Ovary (tissue), 3 donors: ENCODE measurements at regions not wholly inside any gene's neighbourhood (a gene's known extent, or its start where the extent isn't known, plus 50 kb on each side); places are given as distances from the start of the nearest gene placed in this dataset.
"Not testable (repeated sequence)": the region's sequence is repeated elsewhere in the genome, so short reads cannot be mapped to it uniquely, and the experiment has no call there.

Experiments used
- CTCF ChIP-seq, 3 donors: fragments of 450-650 bp in 2 of 3; fragments of 200-600 bp in 1 of 3; IDR thresholded peaks; one replicate each; pipeline versions ENCODE4 v1.5.1 to v1.8.0; 2016 to 2022; ENCODE audit warnings: antibody characterized with exemption in 3 of 3, mild to moderate bottlenecking in 1 of 3
- EP300 ChIP-seq: sonication (generic); formaldehyde crosslinking; IDR thresholded peaks from one replicate; pipeline ENCODE4 v1.6.1; 2017; ENCODE audit warnings: antibody characterized with exemption
- POLR2A ChIP-seq: fragments of 450-650 bp; IDR thresholded peaks from one replicate; pipeline ENCODE4 v1.6.1; 2017; ENCODE audit warnings: antibody characterized with exemption, mild to moderate bottlenecking, moderate library complexity
- donor health status: DM: no; HTN: no; CAD: no.

- TF ChIP-seq CTCF (IDR thresholded peaks at IDR 0.05); POLR2A; EP300: not testable (repeated sequence)
These were observed 186.6 kb downstream of the BCL2L11 start for GRCh38 chr2:111307302-111307701.
